ENCODE measurements at regions not wholly inside any gene's neighbourhood (a gene's known extent, or its start where the extent isn't known, plus 50 kb on each side); places are given as distances from the start of the nearest gene placed in this dataset.

DNA sequence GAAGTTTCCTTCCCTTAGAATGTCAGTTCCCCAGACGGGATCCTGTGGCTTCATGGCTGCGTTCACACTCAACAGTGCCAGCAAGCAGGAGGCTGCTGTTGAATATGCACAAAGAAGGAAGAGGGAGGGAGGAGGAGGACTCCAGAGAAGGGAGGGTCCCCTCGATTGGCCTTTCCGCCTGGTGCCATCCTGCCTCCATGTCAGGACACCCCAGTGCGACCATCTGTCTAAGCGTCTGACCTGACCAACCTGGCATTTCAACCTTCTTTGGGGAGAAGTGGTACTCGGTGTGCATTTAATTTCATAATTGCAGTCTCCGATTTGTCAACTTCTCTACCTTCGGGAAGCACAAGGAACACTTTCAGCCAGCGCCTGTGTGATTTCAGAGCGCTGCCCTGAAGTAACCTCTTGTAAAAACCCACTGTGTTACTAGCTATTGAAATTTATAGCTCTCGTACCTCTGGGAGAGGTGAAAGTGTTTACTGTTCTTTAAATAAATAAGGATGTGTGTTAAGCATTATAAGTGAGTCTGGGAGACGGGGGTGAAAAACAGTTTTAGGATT lies 1491.9 kb downstream of the TBC1D22A start:
- Histone ChIP-seq H3K4me1 (ENCODE audit: insufficient read depth) (no peaks in the 10 kb centered on the region), H3K4me3 (no peak overlapping the region), H3K36me3 (no peaks in the 10 kb centered on the region), H3K27me3 (no peaks in the 10 kb centered on the region), H3K27ac (no peak overlapping the region), H3K9me3 (no peaks in the 10 kb centered on the region)
- intact Hi-C loops (cut with DNase I) = no loop called here
- 15 to 22% (median 21%) methylated on average over 13 of the region's 13 CpGs for WGBS, 3 donors
- DNase-seq = no peak
- TF ChIP-seq POLR2A (IDR thresholded peaks at IDR 0.05) (no peak), EP300 (IDR thresholded peaks at IDR 0.05) (no peak)
- TF ChIP-seq, protein P1, sequence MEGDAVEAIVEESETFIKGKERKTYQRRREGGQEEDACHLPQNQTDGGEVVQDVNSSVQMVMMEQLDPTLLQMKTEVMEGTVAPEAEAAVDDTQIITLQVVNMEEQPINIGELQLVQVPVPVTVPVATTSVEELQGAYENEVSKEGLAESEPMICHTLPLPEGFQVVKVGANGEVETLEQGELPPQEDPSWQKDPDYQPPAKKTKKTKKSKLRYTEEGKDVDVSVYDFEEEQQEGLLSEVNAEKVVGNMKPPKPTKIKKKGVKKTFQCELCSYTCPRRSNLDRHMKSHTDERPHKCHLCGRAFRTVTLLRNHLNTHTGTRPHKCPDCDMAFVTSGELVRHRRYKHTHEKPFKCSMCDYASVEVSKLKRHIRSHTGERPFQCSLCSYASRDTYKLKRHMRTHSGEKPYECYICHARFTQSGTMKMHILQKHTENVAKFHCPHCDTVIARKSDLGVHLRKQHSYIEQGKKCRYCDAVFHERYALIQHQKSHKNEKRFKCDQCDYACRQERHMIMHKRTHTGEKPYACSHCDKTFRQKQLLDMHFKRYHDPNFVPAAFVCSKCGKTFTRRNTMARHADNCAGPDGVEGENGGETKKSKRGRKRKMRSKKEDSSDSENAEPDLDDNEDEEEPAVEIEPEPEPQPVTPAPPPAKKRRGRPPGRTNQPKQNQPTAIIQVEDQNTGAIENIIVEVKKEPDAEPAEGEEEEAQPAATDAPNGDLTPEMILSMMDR (IDR thresholded peaks at IDR 0.05) = no peak

DNA sequence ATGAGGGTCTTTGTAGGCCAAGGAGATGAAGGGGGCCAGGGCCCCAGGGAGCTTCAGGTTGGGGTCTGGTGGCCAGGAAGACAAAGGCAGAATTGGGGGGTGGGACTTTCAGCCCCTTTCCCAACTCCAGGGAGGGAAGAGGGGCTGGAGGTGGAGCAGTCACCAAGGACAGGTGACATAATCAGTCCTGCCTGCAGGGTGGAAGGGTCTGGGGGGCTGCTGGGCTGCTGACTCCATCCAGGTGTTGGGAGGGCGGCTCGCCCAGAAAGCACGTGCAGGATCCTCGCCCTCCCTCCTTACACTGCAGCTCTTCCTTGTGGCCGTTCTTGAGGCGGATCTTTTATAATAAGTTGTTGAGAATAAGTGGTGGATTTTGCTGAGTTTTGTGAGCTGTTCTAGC lies 1491.1 kb downstream of the TBC1D22A start:
- intact Hi-C loops (cut with DNase I) = no loop called here
- Histone ChIP-seq H3K4me3 (no peak overlapping the region), H3K27me3 (no peaks in the 10 kb centered on the region), H3K4me1 (ENCODE audit: insufficient read depth) (no peaks in the 10 kb centered on the region), H3K27ac (no peak overlapping the region), H3K9me3 (no peaks in the 10 kb centered on the region), H3K36me3 (no peaks in the 10 kb centered on the region)
- no peak for DNase-seq
- TF ChIP-seq POLR2A (IDR thresholded peaks at IDR 0.05) (no peak), EP300 (IDR thresholded peaks at IDR 0.05) (no peak)
- TF ChIP-seq, protein P1 (IDR thresholded peaks at IDR 0.05) = no peak
- 32 to 34% (median 32%) methylated on average over 6 of the region's 6 CpGs for WGBS, 3 donors

DNA sequence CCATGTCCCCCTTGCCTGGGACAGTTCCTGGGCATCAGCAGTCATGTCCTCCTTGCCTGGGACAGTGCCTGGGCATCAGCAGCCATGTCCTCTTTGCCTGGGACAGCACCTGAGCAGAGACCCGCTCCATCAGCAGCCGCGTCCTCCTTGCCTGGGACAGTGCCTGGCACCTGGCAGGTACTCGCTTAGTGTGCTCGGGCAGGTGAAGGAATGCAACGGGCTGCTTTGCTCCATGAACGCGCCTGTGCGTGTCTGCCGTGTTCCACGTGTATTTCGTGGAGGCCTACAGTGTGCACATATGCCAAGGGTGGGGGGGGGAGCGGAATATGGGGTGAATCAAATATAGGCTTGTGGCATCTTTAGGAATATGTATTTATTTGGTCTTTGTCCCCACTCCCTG lies 1490.7 kb downstream of the TBC1D22A start:
- H3K36me3 ChIP-seq = no peaks in the 10 kb centered on the region
- no peak for DNase-seq
- WGBS, 3 donors = 85 to 86% (median 85%) methylated on average over 13 of the region's 13 CpGs
- H3K27me3 ChIP-seq = no peaks in the 10 kb centered on the region
- H3K27ac ChIP-seq = no peak overlapping the region
- H3K9me3 ChIP-seq = no peaks in the 10 kb centered on the region
- no peaks in the 10 kb centered on the region for H3K4me1 ChIP-seq (ENCODE audit: insufficient read depth)
- H3K4me3 ChIP-seq = no peak overlapping the region
- TF ChIP-seq, protein P1 (IDR thresholded peaks at IDR 0.05) = no peak
- TF ChIP-seq EP300 (IDR thresholded peaks at IDR 0.05) (no peak), POLR2A (IDR thresholded peaks at IDR 0.05) (no peak)
- intact Hi-C loops (cut with DNase I) = no loop called here

DNA sequence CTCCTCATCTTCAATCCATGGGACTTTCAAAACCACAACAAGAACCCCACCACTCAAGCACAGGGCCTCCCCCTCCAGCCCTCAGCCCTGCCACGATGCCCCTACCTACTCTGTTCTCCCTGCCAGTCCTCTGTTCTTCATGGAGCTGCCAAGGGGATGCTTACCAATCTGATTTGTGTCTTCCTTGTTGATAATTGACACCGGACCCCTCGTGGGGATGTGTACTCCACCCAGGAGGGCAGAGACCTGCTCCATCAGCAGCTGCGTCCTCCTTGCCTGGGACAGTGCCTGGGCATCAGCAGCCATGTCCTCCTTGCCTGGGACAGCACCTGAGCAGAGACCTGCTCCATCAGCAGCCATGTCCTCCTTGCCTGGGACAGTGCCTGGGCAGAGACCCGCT lies 1489.2 kb downstream of the TBC1D22A start:
- no peaks in the 10 kb centered on the region for H3K36me3 ChIP-seq
- H3K9me3 ChIP-seq = no peaks in the 10 kb centered on the region
- 78 to 83% (median 83%) methylated on average over 4 to 5 of the region's 5 CpGs for WGBS, 3 donors
- no peak overlapping the region for H3K27ac ChIP-seq
- intact Hi-C loops (cut with DNase I) = no loop called here
- TF ChIP-seq POLR2A (IDR thresholded peaks at IDR 0.05) = no peak
- TF ChIP-seq EP300 (IDR thresholded peaks at IDR 0.05) = no peak
- TF ChIP-seq, protein P1 (IDR thresholded peaks at IDR 0.05) = no peak
- H3K27me3 ChIP-seq = no peaks in the 10 kb centered on the region
- no peak for DNase-seq
- no peaks in the 10 kb centered on the region for H3K4me1 ChIP-seq (ENCODE audit: insufficient read depth)
- no peak overlapping the region for H3K4me3 ChIP-seq
